HEK293T (cell line): ENCODE measurements at regions not wholly inside any gene's neighbourhood (a gene's known extent, or its start where the extent isn't known, plus 50 kb on each side); places are given as distances from the start of the nearest gene placed in this dataset.

Source experiments
- CTCF ChIA-PET: fragments of 350-600 bp; formaldehyde crosslinking; extraction: SDS; loops from one replicate; lab custom pipeline; 2021; ENCODE audit warnings: antibody characterized with exemption, inconsistent platforms; lab: Yijun Ruan, JAX
- POLR2A ChIA-PET: fragments of 350-600 bp; formaldehyde crosslinking; extraction: SDS; loops from one replicate; lab custom pipeline; 2020; ENCODE audit warnings: antibody characterized with exemption, inconsistent platforms; lab: Yijun Ruan, JAX
- DNase-seq: peaks from one replicate; pipeline ENCODE4 v3.0.0; 2012; ENCODE audit warnings: mixed read lengths; ENCODE audit errors: extremely low spot score
- ARNT ChIP-seq: fragments of 450-650 bp; IDR thresholded peaks from 2 replicates; pipeline ENCODE4 v1.6.1; 2017; ENCODE audit warnings: mild to moderate bottlenecking
- BHLHE40 ChIP-seq: fragments of 450-650 bp; IDR thresholded peaks from 2 replicates; pipeline ENCODE4 v1.6.1; 2016; ENCODE audit warnings: mild to moderate bottlenecking, moderate library complexity, borderline replicate concordance
- CTBP1 ChIP-seq: fragments of 450-650 bp; IDR thresholded peaks from 2 replicates; pipeline ENCODE4 v1.6.1; 2016; ENCODE audit warnings: borderline replicate concordance
- ELF4 ChIP-seq: fragments of 450-650 bp; IDR thresholded peaks from 2 replicates; pipeline ENCODE4 v1.6.1; 2017; ENCODE audit warnings: antibody characterized with exemption
- FOXA1 ChIP-seq: fragments of 450-650 bp; IDR thresholded peaks from 2 replicates; pipeline ENCODE4 v1.6.1; 2016; ENCODE audit warnings: mild to moderate bottlenecking
- FOXK2 ChIP-seq: fragments of 450-650 bp; IDR thresholded peaks from 2 replicates; pipeline ENCODE4 v1.6.1; 2016; ENCODE audit warnings: mild to moderate bottlenecking
- FOXM1 ChIP-seq: fragments of 450-650 bp; IDR thresholded peaks from 2 replicates; pipeline ENCODE4 v1.6.1; 2017; ENCODE audit warnings: mild to moderate bottlenecking, borderline replicate concordance
- HDGF ChIP-seq: fragments of 450-650 bp; IDR thresholded peaks from 2 replicates; pipeline ENCODE4 v1.6.1; 2017; ENCODE audit warnings: antibody characterized with exemption, borderline replicate concordance
- L3MBTL2 ChIP-seq: fragments of 450-650 bp; conservative IDR thresholded peaks from 2 replicates; pipeline ENCODE4 v1.6.1; 2016; ENCODE audit warnings: mild to moderate bottlenecking
- LEF1 ChIP-seq: fragments of 450-650 bp; IDR thresholded peaks from 2 replicates; pipeline ENCODE4 v1.6.1; 2017; ENCODE audit warnings: mild to moderate bottlenecking, borderline replicate concordance
- NFRKB ChIP-seq: fragments of 450-650 bp; IDR thresholded peaks from 2 replicates; pipeline ENCODE4 v1.6.1; 2016; ENCODE audit warnings: mild to moderate bottlenecking, moderate library complexity
- SP1 ChIP-seq: fragments of 450-650 bp; IDR thresholded peaks from 2 replicates; pipeline ENCODE4 v1.6.1; 2017
- SUZ12 ChIP-seq: fragments of 450-650 bp; IDR thresholded peaks from 2 replicates; pipeline ENCODE4 v1.6.1; 2016; ENCODE audit warnings: mild to moderate bottlenecking
- TARDBP ChIP-seq: fragments of 450-650 bp; IDR thresholded peaks from 2 replicates; pipeline ENCODE4 v1.6.1; 2016
- ZNF384 ChIP-seq: fragments of 450-650 bp; IDR thresholded peaks from 2 replicates; pipeline ENCODE4 v1.6.1; 2016
- TF ChIP-seq, protein P1 (sequence below): fragments of 450-650 bp; IDR thresholded peaks from 2 replicates; pipeline ENCODE4 v1.6.1; 2016

GRCh38 chr7:49137978-49138377, 213.6 kb downstream of the CDC14C start:
- POLR2A ChIA-PET: no interaction called here
- TF ChIP-seq FOXM1: no peak
- TF ChIP-seq FOXA1: no peak
- TF ChIP-seq ZNF384: no peak
- TF ChIP-seq SUZ12: no peak
- no peak for TF ChIP-seq CTBP1
- no peak for TF ChIP-seq FOXK2
- no peak for TF ChIP-seq BHLHE40
- no peak for TF ChIP-seq LEF1
- no peak for TF ChIP-seq L3MBTL2
- no peak for TF ChIP-seq HDGF
- TF ChIP-seq NFRKB: no peak
- no peak for TF ChIP-seq ARNT
- no peak for TF ChIP-seq SP1
- TF ChIP-seq ELF4: no peak
- CTCF ChIA-PET: no interaction called here
- no peak for DNase-seq

- POLR2A ChIA-PET: no interaction called here
- TF ChIP-seq, protein P1, sequence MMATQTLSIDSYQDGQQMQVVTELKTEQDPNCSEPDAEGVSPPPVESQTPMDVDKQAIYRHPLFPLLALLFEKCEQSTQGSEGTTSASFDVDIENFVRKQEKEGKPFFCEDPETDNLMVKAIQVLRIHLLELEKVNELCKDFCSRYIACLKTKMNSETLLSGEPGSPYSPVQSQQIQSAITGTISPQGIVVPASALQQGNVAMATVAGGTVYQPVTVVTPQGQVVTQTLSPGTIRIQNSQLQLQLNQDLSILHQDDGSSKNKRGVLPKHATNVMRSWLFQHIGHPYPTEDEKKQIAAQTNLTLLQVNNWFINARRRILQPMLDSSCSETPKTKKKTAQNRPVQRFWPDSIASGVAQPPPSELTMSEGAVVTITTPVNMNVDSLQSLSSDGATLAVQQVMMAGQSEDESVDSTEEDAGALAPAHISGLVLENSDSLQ: no peak
- no peak for TF ChIP-seq SUZ12
- no peak for DNase-seq
- CTCF ChIA-PET: no interaction called here
Observed at GRCh38 chr7:49150486-49150885, 226.1 kb downstream of the CDC14C start.

- no peak for DNase-seq
- no peak for TF ChIP-seq LEF1
- no peak for TF ChIP-seq NFRKB
- TF ChIP-seq ZNF384: no peak
- TF ChIP-seq L3MBTL2: no peak
- no peak for TF ChIP-seq CTBP1
- no peak for TF ChIP-seq FOXM1
- no peak for TF ChIP-seq BHLHE40
- TF ChIP-seq SUZ12: no peak
- no peak for TF ChIP-seq TARDBP
- no peak for TF ChIP-seq ARNT
- TF ChIP-seq HDGF: no peak
- POLR2A ChIA-PET: no interaction called here
- CTCF ChIA-PET: no interaction called here
Observed at GRCh38 chr7:49151146-49151545, 226.8 kb downstream of the CDC14C start.

DNA sequence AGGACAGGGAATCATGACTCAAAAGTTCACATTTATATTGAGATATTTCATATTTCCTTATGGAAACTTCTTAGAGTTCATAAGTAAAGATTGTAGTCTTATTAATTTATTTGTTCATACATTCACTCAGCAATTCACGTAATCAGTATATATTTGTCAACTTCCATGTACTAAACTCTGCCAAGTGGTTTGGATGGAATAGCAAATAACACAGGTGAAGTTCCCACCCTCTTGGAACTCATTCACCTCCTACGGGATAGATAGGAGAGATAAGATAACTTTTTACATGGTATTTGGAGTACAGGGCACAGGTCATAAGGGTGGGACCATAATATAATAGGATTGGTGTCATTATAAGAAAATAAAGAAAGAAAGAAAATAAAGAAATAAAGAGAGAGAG, 234.0 kb downstream of the CDC14C start:
- ChIA-PET POLR2A (no interaction called here), CTCF (no interaction called here)
- no peak for DNase-seq
- TF ChIP-seq SUZ12: no peak
- no peak for TF ChIP-seq ARNT
- no peak for TF ChIP-seq NFRKB
- no peak for TF ChIP-seq ELF4
- TF ChIP-seq BHLHE40: no peak
- TF ChIP-seq FOXK2: no peak
- no peak for TF ChIP-seq FOXA1
- TF ChIP-seq HDGF: no peak
- TF ChIP-seq, protein P1: no peak
- no peak for TF ChIP-seq TARDBP
- no peak for TF ChIP-seq FOXM1
- TF ChIP-seq L3MBTL2: no peak
- TF ChIP-seq SP1: no peak
- TF ChIP-seq LEF1: no peak

DNA sequence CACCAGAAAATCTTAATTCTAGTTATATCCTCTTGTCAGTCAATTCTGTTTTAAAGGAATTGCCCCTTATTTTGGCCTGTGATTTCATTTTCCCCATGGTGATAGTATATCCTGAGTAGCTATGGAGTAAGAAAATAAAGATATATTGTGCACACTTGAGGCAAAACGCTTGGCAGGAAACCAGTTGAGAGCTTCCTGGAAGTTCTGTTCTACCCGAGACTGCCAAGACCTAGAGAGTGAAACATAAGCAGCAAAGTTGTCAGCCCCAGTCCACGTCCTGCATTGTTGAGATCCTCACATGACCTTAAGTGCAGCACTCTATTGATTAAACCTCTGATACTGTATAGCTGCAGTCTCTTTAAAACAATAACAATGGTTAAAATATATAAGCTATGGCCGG, 235.2 kb downstream of the CDC14C start:
- DNase-seq: no peak
- CTCF ChIA-PET: no interaction called here
- POLR2A ChIA-PET: no interaction called here
- no peak for TF ChIP-seq ARNT
- no peak for TF ChIP-seq SP1
- TF ChIP-seq ZNF384: no peak
- no peak for TF ChIP-seq ELF4
- no peak for TF ChIP-seq TARDBP
- no peak for TF ChIP-seq FOXA1
- no peak for TF ChIP-seq CTBP1
- TF ChIP-seq SUZ12: no peak
- no peak for TF ChIP-seq FOXK2
- TF ChIP-seq, protein P1: no peak
- no peak for TF ChIP-seq LEF1
- TF ChIP-seq L3MBTL2: no peak
- TF ChIP-seq NFRKB: no peak
- no peak for TF ChIP-seq BHLHE40

DNA sequence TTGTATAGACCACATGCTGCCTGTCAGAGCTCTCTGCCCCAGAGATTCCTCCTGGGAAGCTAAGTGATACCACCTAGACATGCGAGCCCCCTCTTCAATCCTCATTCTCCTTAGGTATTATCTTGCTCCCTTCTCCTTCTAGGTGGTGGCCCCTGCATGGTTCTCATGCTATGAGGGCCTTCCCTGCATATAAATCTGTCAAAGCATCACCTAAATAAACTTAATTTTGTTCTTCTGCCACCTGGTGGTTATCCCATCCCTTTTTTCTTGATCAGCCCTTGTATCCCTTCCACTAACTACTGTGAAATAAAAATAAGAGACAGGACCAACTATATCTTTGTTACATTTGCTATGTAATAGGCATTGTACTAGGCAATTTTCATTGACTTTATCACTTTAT, 242.1 kb downstream of the CDC14C start:
- ChIA-PET CTCF (no interaction called here), POLR2A (no interaction called here)
- DNase-seq: no peak
- no peak for TF ChIP-seq FOXA1
- TF ChIP-seq L3MBTL2: no peak
- TF ChIP-seq LEF1: no peak
- no peak for TF ChIP-seq ZNF384
- TF ChIP-seq TARDBP: no peak

DNA sequence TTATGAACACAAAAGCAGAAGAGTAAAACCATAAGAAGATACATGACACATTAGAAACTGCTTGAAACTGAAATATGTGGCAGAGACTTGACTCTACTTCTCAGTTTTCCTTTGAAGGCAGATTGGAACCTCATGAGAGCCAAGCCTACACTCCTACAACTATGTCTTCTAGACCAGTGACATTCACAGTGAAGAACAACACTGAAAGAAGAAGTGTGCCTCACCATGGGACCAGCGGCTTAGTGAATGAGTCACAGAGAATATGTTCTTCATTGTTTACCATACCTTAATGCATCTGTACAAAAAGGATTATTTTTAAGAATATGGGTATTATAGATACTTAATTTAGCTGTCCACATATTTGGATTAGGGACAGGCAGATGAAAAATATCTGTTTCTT, 248.3 kb downstream of the CDC14C start:
- POLR2A ChIA-PET: no interaction called here
- no peak for DNase-seq
- no peak for TF ChIP-seq BHLHE40
- TF ChIP-seq ZNF384: no peak
- no peak for TF ChIP-seq LEF1
- TF ChIP-seq FOXM1: no peak
- TF ChIP-seq SUZ12: no peak
- TF ChIP-seq CTBP1: no peak
- TF ChIP-seq HDGF: no peak
- TF ChIP-seq FOXA1: no peak
- no peak for TF ChIP-seq ELF4
- no peak for TF ChIP-seq FOXK2
- TF ChIP-seq L3MBTL2: no peak
- CTCF ChIA-PET: no interaction called here
